ENCODE measurements at regions not wholly inside any gene's neighbourhood (a gene's known extent, or its start where the extent isn't known, plus 50 kb on each side); places are given as distances from the start of the nearest gene placed in this dataset.

DNA sequence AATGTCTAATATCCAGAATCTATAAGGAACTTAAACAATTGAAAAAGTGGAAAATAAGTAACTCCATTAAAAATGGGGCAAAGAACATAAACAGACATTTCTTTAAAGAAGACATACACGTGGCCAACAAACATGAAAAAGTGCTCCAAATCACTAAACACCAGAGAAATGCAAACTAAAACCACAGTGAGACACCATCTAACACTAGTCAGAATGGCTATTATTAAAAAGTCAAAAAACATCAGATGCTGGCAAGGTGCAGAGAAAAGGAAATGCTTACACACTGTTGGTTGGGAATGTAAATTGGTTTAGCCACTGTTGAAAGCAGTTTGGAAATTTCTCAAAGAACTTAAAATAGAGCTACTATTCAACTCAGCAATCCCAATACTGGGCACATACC, 169.2 kb upstream of the MANEA start:
- intact Hi-C loops (cut with micrococcal nuclease; ENCODE audit: unreplicated experiment) (no loop called here), in situ Hi-C loops (cut with HindIII; ENCODE audit: extremely low pct_ligation_motif_present, low pct_unique_long_range_greater_than_20kb) (no loop called here)
- Histone ChIP-seq H3K4me3 (replicated peaks in 1 of 3; ENCODE audit: insufficient read depth in 1 of 3, low read depth in 2 of 3, low read length in 3 of 3) (no peak overlapping the region), H3K9me3 (ENCODE audit: low read length) (no peaks in the 10 kb centered on the region), H3K36me3 (replicated peaks in 1 of 2; ENCODE audit: control insufficient read depth in 1 of 2, insufficient read depth in 2 of 2, low read length in 2 of 2) (no peaks in the 10 kb centered on the region), H3K9ac (ENCODE audit: insufficient read depth, low read depth, low read length) (no peak overlapping the region), H3K27me3 (ENCODE audit: control insufficient read depth in 1 of 2, insufficient read depth in 2 of 2, low read length in 2 of 2) (no peaks in the 10 kb centered on the region), H2AFZ (ENCODE audit: low read length) (no peak overlapping the region), H3K79me2 (ENCODE audit: insufficient read depth, low read length) (no peaks in the 10 kb centered on the region), H3K4me1 (ENCODE audit: insufficient read depth, low read length) (no peaks in the 10 kb centered on the region), H4K20me1 (ENCODE audit: insufficient read depth, low read length) (no peaks in the 10 kb centered on the region), H3K4me2 (ENCODE audit: low read depth, low read length) (no peak overlapping the region), H3K27ac (ENCODE audit: extremely low read length, insufficient read depth, low read length) (no peak overlapping the region)
- POLR2A ChIA-PET = no interaction called here
- 3% methylated on average over 1 of the region's 1 CpG for WGBS (ENCODE audit: low lambda C conversion rate)
- FAIRE-seq = no peak
- DNase-seq (ENCODE audit: low spot score) = no peak
- TF ChIP-seq HMG20B (CRISPR knock-in tag; conservative IDR thresholded peaks at IDR 0.05) (no peak), ZNF737 (CRISPR knock-in tag; IDR thresholded peaks at IDR 0.05; ENCODE audit: borderline replicate concordance) (no peak), ZNF18 (CRISPR knock-in tag; IDR thresholded peaks at IDR 0.05; ENCODE audit: insufficient replicate concordance) (no peak), ZNF772 (CRISPR knock-in tag; IDR thresholded peaks at IDR 0.05) (no peak), ZMYM3 (CRISPR knock-in tag; IDR thresholded peaks at IDR 0.05) (no peak), GPN1 (CRISPR knock-in tag; IDR thresholded peaks at IDR 0.05; ENCODE audit: borderline replicate concordance) (no peak), KDM5A (IDR thresholded peaks at IDR 0.05; ENCODE audit: borderline replicate concordance, low read length) (no peak), SP5 (CRISPR knock-in tag; IDR thresholded peaks at IDR 0.05; ENCODE audit: borderline replicate concordance, low read depth) (no peak), TFDP1 (CRISPR knock-in tag; IDR thresholded peaks at IDR 0.05; ENCODE audit: borderline replicate concordance) (no peak), PHF8 (CRISPR knock-in tag; IDR thresholded peaks at IDR 0.05) (no peak), JUND (CRISPR knock-in tag; IDR thresholded peaks at IDR 0.05) (no peak), SP140L (CRISPR knock-in tag; IDR thresholded peaks at IDR 0.05; ENCODE audit: borderline replicate concordance) (no peak), ZNF446 (CRISPR knock-in tag; IDR thresholded peaks at IDR 0.05) (no peak), ZNF691 (CRISPR knock-in tag; IDR thresholded peaks at IDR 0.05; ENCODE audit: borderline replicate concordance, low read depth) (no peak)
- TF ChIP-seq, protein P1, sequence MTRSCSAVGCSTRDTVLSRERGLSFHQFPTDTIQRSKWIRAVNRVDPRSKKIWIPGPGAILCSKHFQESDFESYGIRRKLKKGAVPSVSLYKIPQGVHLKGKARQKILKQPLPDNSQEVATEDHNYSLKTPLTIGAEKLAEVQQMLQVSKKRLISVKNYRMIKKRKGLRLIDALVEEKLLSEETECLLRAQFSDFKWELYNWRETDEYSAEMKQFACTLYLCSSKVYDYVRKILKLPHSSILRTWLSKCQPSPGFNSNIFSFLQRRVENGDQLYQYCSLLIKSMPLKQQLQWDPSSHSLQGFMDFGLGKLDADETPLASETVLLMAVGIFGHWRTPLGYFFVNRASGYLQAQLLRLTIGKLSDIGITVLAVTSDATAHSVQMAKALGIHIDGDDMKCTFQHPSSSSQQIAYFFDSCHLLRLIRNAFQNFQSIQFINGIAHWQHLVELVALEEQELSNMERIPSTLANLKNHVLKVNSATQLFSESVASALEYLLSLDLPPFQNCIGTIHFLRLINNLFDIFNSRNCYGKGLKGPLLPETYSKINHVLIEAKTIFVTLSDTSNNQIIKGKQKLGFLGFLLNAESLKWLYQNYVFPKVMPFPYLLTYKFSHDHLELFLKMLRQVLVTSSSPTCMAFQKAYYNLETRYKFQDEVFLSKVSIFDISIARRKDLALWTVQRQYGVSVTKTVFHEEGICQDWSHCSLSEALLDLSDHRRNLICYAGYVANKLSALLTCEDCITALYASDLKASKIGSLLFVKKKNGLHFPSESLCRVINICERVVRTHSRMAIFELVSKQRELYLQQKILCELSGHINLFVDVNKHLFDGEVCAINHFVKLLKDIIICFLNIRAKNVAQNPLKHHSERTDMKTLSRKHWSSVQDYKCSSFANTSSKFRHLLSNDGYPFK (CRISPR knock-in tag; IDR thresholded peaks at IDR 0.05; ENCODE audit: borderline replicate concordance) = no peak
- ATAC-seq = no peak
- BruUV-seq (replicated peaks) = no TSS peak
- CTCF ChIA-PET (ENCODE audit: low intra/inter-chr PET ratio, low total read pairs) = no interaction called here
